ENCODE measurements at regions not wholly inside any gene's neighbourhood (a gene's known extent, or its start where the extent isn't known, plus 50 kb on each side); places are given as distances from the start of the nearest gene placed in this dataset.

DNA sequence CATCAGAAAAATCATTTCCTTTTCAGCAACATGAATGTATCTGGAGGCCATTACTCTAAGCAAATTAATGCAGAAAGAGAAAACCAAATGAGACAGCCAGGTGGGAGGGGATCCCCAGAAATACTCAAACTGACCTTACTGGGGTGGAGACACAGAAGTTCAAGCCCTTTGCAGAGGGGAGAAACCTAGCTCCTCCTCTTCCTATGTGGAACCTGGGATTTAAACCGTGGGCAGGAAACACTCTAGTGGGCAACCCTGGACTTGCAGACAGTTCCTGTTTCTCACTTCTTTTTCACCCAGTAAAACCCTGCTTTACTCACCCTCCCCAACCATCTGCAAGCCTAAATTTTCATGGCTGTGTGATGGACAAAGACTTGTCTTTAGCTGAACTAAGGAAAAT lies 61.3 kb downstream of the SLITRK6 start:
- no peak for TF ChIP-seq EZH2 (IDR thresholded peaks at IDR 0.05; ENCODE audit: insufficient read depth, poor library complexity, severe bottlenecking)
- TF ChIP-seq EZH2phosphoT487 (IDR thresholded peaks at IDR 0.05; ENCODE audit: insufficient read depth, low read depth): no peak
